GM12892 (cell line): ENCODE measurements at regions not wholly inside any gene's neighbourhood (a gene's known extent, or its start where the extent isn't known, plus 50 kb on each side); places are given as distances from the start of the nearest gene placed in this dataset.

Source experiments
- POLR2A ChIP-seq: IDR thresholded peaks from 2 replicates; pipeline ENCODE4 v1.6.1; 2011; ENCODE audit warnings: low read depth, low read length, control low read depth
- POLR2AphosphoS5 ChIP-seq: IDR thresholded peaks from 2 replicates; pipeline ENCODE4 v1.6.1; 2011; ENCODE audit warnings: low read depth, low read length, control low read depth

- TF ChIP-seq POLR2AphosphoS5 (no peak), POLR2A (no peak)
These were observed 1086.6 kb downstream of the UQCRFS1 start for GRCh38 chr19:28126135-28126898.
